ENCODE measurements at regions not wholly inside any gene's neighbourhood (a gene's known extent, or its start where the extent isn't known, plus 50 kb on each side); places are given as distances from the start of the nearest gene placed in this dataset.

GRCh38 chr11:92391364-92391763 is 166.7 kb downstream of the FAT3 start:
- Histone ChIP-seq H3K4me1 (no peaks in the 10 kb centered on the region), H3K27ac (no peak overlapping the region), H3K27me3 (no peaks in the 10 kb centered on the region), H3K9me3 (no peaks in the 10 kb centered on the region), H3K36me3 (no peaks in the 10 kb centered on the region), H3K4me3 (no peak overlapping the region)
- no peak for DNase-seq
- in situ Hi-C loops (cut with MboI; ENCODE audit: low pct_ligation_motif_present in 1 of 4, low pct_unique_long_range_greater_than_20kb in 1 of 4, low sequenced_read_pairs in 3 of 4): no loop called here
- TF ChIP-seq EP300 (IDR thresholded peaks at IDR 0.05; ENCODE audit: low read depth) (no peak), POLR2AphosphoS5 (IDR thresholded peaks at IDR 0.05) (no peak), POLR2A (IDR thresholded peaks at IDR 0.05) (no peak)
- TF ChIP-seq, protein P1, sequence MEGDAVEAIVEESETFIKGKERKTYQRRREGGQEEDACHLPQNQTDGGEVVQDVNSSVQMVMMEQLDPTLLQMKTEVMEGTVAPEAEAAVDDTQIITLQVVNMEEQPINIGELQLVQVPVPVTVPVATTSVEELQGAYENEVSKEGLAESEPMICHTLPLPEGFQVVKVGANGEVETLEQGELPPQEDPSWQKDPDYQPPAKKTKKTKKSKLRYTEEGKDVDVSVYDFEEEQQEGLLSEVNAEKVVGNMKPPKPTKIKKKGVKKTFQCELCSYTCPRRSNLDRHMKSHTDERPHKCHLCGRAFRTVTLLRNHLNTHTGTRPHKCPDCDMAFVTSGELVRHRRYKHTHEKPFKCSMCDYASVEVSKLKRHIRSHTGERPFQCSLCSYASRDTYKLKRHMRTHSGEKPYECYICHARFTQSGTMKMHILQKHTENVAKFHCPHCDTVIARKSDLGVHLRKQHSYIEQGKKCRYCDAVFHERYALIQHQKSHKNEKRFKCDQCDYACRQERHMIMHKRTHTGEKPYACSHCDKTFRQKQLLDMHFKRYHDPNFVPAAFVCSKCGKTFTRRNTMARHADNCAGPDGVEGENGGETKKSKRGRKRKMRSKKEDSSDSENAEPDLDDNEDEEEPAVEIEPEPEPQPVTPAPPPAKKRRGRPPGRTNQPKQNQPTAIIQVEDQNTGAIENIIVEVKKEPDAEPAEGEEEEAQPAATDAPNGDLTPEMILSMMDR (IDR thresholded peaks at IDR 0.05): no peak
- intact Hi-C loops (cut with DNase I; ENCODE audit: low total_unique reads): no loop called here

GRCh38 chr11:92391808-92392207 is 167.2 kb downstream of the FAT3 start:
- Histone ChIP-seq H3K4me1 (no peaks in the 10 kb centered on the region), H3K9me3 (no peaks in the 10 kb centered on the region), H3K36me3 (no peaks in the 10 kb centered on the region), H3K27me3 (no peaks in the 10 kb centered on the region), H3K4me3 (no peak overlapping the region), H3K27ac (no peak overlapping the region)
- 83 to 90% methylated on average over 4 to 6 of the region's 6 CpGs for WGBS, 2 donors (ENCODE audit: low coverage in 1 of 2)
- TF ChIP-seq, protein P1 (IDR thresholded peaks at IDR 0.05): no peak
- no peak for TF ChIP-seq POLR2A (IDR thresholded peaks at IDR 0.05)
- TF ChIP-seq POLR2AphosphoS5 (IDR thresholded peaks at IDR 0.05): no peak
- no peak for TF ChIP-seq EP300 (IDR thresholded peaks at IDR 0.05; ENCODE audit: low read depth)
- in situ Hi-C loops (cut with MboI; ENCODE audit: low pct_ligation_motif_present in 1 of 4, low pct_unique_long_range_greater_than_20kb in 1 of 4, low sequenced_read_pairs in 3 of 4) (no loop called here), intact Hi-C loops (cut with DNase I; ENCODE audit: low total_unique reads) (no loop called here)
- no peak for DNase-seq

DNA sequence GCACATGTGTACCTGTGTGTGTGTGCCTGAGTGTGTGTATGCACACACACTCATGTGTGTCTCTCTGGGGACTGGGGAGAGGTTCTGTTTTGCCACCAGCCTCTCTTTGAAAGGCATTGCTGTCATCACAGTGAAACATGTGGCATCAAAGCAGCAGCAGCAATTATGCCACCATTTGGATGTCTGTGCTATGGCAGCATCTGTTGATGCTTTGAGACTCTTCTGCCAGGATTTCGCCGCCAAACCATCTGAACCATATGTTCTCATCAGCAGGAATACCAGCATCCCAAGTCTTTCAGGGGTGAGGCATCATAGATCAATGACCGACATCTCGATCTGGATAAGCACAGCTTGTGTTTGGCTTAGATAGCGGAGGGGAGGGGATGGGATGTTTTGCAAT is 168.6 kb downstream of the FAT3 start:
- Histone ChIP-seq H3K4me3 (no peak overlapping the region), H3K4me1 (no peaks in the 10 kb centered on the region), H3K27me3 (no peaks in the 10 kb centered on the region), H3K27ac (no peak overlapping the region), H3K9me3 (no peaks in the 10 kb centered on the region), H3K36me3 (no peaks in the 10 kb centered on the region)
- WGBS, 2 donors (ENCODE audit: low coverage in 1 of 2): 87 to 95% methylated on average over 5 of the region's 5 CpGs
- TF ChIP-seq, protein P1 (IDR thresholded peaks at IDR 0.05): no peak
- no peak for TF ChIP-seq POLR2AphosphoS5 (IDR thresholded peaks at IDR 0.05)
- TF ChIP-seq POLR2A (IDR thresholded peaks at IDR 0.05): no peak
- no peak for TF ChIP-seq EP300 (IDR thresholded peaks at IDR 0.05; ENCODE audit: low read depth)
- DNase-seq: no peak
- intact Hi-C loops (cut with DNase I; ENCODE audit: low total_unique reads) (no loop called here), in situ Hi-C loops (cut with MboI; ENCODE audit: low pct_ligation_motif_present in 1 of 4, low pct_unique_long_range_greater_than_20kb in 1 of 4, low sequenced_read_pairs in 3 of 4) (no loop called here)

DNA sequence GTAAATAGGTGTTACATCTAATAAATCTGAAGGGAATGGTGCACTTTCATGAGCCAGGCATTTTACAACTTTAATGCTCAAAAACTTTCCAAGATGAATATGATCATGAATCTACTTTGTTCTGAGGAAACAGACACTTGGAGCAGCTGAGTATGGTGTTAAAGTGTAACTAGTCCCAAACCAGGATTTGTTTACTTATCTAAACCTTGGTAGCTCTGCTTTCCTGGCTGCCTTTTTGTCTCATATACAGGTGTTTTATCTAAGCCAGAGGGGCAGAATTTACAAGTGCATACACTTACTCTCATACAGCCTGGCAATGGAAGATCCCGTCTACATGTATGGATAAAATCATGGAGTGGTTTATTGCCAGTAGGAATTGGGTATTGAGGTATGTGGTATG is 171.5 kb downstream of the FAT3 start:
- WGBS, 2 donors (ENCODE audit: low coverage in 1 of 2): 58 to 86% methylated on average over 1 of the region's 1 CpG
- in situ Hi-C loops (cut with MboI; ENCODE audit: low pct_ligation_motif_present in 1 of 4, low pct_unique_long_range_greater_than_20kb in 1 of 4, low sequenced_read_pairs in 3 of 4) (no loop called here), intact Hi-C loops (cut with DNase I; ENCODE audit: low total_unique reads) (no loop called here)

More for the DNA sequence above, 171.5 kb downstream of the FAT3 start:
- Histone ChIP-seq H3K27ac (no peak overlapping the region), H3K4me3 (no peak overlapping the region), H3K9me3 (no peaks in the 10 kb centered on the region), H3K36me3 (no peaks in the 10 kb centered on the region), H3K4me1 (no peaks in the 10 kb centered on the region), H3K27me3 (no peaks in the 10 kb centered on the region)
- TF ChIP-seq, protein P1 (IDR thresholded peaks at IDR 0.05): no peak
- TF ChIP-seq POLR2AphosphoS5 (IDR thresholded peaks at IDR 0.05) (no peak), EP300 (IDR thresholded peaks at IDR 0.05; ENCODE audit: low read depth) (no peak), POLR2A (IDR thresholded peaks at IDR 0.05) (no peak)
- DNase-seq: no peak

Measured in transverse colon (tissue), 4 donors.